Ovary (tissue), 7 donors: ENCODE measurements at regions not wholly inside any gene's neighbourhood (a gene's known extent, or its start where the extent isn't known, plus 50 kb on each side); places are given as distances from the start of the nearest gene placed in this dataset.

Experiments
- DNase-seq, 5 donors: peaks; one replicate each; pipeline ENCODE4 v3.0.0-alpha.2; 2019 to 2020
- H3K27ac ChIP-seq, 2 donors: fragments of 200-600 bp; one replicate each; pipeline versions ENCODE4 v1.5.1 to v1.8.0; 2019 to 2022
- H3K27me3 ChIP-seq: fragments of 200-600 bp; one replicate; pipeline ENCODE4 v1.8.0; 2022
- H3K36me3 ChIP-seq: fragments of 200-600 bp; sonication (generic); one replicate; pipeline ENCODE4 v1.5.1; 2019
- H3K4me1 ChIP-seq: one replicate; pipeline ENCODE4 v1.8.1; 2013; ENCODE audit warnings: mild to moderate bottlenecking, moderate library complexity; ENCODE audit not compliant: insufficient read depth
- H3K4me3 ChIP-seq: fragments of 200-600 bp; sonication (generic); one replicate; pipeline ENCODE4 v1.5.1; 2017
- H3K9me3 ChIP-seq, 2 donors: fragments of 200-600 bp in 1 of 2; sonication (generic) in 1 of 2; one replicate each; pipeline versions ENCODE4 v1.5.1 to v1.8.1; 2013 to 2019; ENCODE audit warnings: mild to moderate bottlenecking in 1 of 2, moderate library complexity in 1 of 2
- CTCF ChIP-seq, 3 donors: fragments of 450-650 bp in 2 of 3; fragments of 200-600 bp in 1 of 3; IDR thresholded peaks; one replicate each; pipeline versions ENCODE4 v1.5.1 to v1.8.0; 2016 to 2022; ENCODE audit warnings: antibody characterized with exemption in 3 of 3, mild to moderate bottlenecking in 1 of 3
- EP300 ChIP-seq: sonication (generic); formaldehyde crosslinking; IDR thresholded peaks from one replicate; pipeline ENCODE4 v1.6.1; 2017; ENCODE audit warnings: antibody characterized with exemption
- POLR2A ChIP-seq: fragments of 450-650 bp; IDR thresholded peaks from one replicate; pipeline ENCODE4 v1.6.1; 2017; ENCODE audit warnings: antibody characterized with exemption, mild to moderate bottlenecking, moderate library complexity
- WGBS, 3 donors: extraction: QIAGEN DNeasy Blood & Tissue Kit in 1 of 3; methylation state at CpG; one replicate each; pipeline versions ENCODE4 v1.1.5 to v1.1.7; 2013 to 2017; 5-methylcytosine and 5-hydroxymethylcytosine counted together
- intact Hi-C, 4 donors: fragments of 100-400 bp; cut with DNase I; formaldehyde crosslinking; loops; one replicate each; pipeline versions ENCODE4 v1.11.0 to v1.15.1; 2022 to 2023
- donor health status: DM: no; HTN: no; CAD: no; lungs with moderate emphysema.
- donor health status: DM: no; HTN: no; CAD: no.
- donor health status: Bipolar disorder and iron deficiency.
- donor health status: DM: no; HTN: no; CAD: no.
- donor health status: DM: yes; HTN: yes; CAD: no.

- Histone ChIP-seq H3K4me3 (no peak overlapping the region), H3K9me3 (no peaks in the 10 kb centered on the region), H3K4me1 (no peaks in the 10 kb centered on the region), H3K27me3 (no peaks in the 10 kb centered on the region), H3K36me3 (no peaks in the 10 kb centered on the region), H3K27ac (no peak overlapping the region)
- TF ChIP-seq EP300 = no peak
- DNase-seq = no peak
- intact Hi-C loops = no loop called here
- WGBS, 3 donors = 25 to 37% (median 29%) methylated on average over 2 of the region's 2 CpGs
These were observed 511.6 kb upstream of the PRKX start for GRCh38 chrX:4225086-4225485.

DNA sequence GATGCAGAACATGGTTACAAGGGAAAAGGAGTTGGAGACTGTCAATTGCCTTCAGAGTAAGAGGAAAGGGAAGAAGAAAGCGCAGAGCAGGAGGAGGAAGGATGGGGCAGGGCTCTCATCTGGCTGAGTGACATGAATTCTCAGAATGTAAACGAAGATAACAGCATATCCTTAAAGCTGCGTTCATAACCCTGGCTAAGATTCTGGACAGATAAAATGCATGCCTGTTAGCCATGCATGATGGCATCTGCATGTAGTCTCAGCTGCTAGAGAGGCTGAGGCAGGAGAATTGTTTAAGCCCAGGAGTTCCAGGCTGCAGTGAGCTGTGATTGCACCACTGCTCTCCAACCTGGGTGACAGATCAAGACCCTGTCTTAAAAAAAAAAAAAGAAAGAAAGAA is 493.5 kb upstream of the PRKX start:
- H3K9me3 ChIP-seq = no peaks in the 10 kb centered on the region
- no peak for DNase-seq
- H3K27me3 ChIP-seq = no peaks in the 10 kb centered on the region
- no peaks in the 10 kb centered on the region for H3K36me3 ChIP-seq
- TF ChIP-seq EP300 (no peak), CTCF (IDR thresholded peaks at IDR 0.05) (no peak), POLR2A (no peak)
- H3K4me1 ChIP-seq = no peaks in the 10 kb centered on the region
- intact Hi-C loops = no loop called here
- no peak overlapping the region for H3K4me3 ChIP-seq
- H3K27ac ChIP-seq = no peak overlapping the region
- 27 to 37% (median 31%) methylated on average over 3 of the region's 3 CpGs for WGBS, 3 donors

GRCh38 chrX:4197971-4198370 is 484.5 kb upstream of the PRKX start:
- Histone ChIP-seq H3K27me3 (no peaks in the 10 kb centered on the region), H3K36me3 (no peaks in the 10 kb centered on the region), H3K27ac (no peak overlapping the region), H3K9me3 (no peaks in the 10 kb centered on the region), H3K4me3 (no peak overlapping the region), H3K4me1 (no peaks in the 10 kb centered on the region)
- intact Hi-C loops = no loop called here
- WGBS, 3 donors = 85 to 91% (median 89%) methylated on average over 6 of the region's 6 CpGs
- TF ChIP-seq POLR2A (no peak), CTCF (IDR thresholded peaks at IDR 0.05) (no peak), EP300 (no peak)
- DNase-seq = no peak

GRCh38 chrX:4193500-4194155 is 480.2 kb upstream of the PRKX start:
- no peak overlapping the region for H3K27ac ChIP-seq
- H3K4me3 ChIP-seq = no peak overlapping the region
- no peak for TF ChIP-seq CTCF (IDR thresholded peaks at IDR 0.05)
- TF ChIP-seq POLR2A = no peak
- no peak for TF ChIP-seq EP300
- H3K27me3 ChIP-seq = no peaks in the 10 kb centered on the region
- H3K9me3 ChIP-seq = no peaks in the 10 kb centered on the region
- intact Hi-C loops = no loop called here
- DNase-seq = no peak
- H3K36me3 ChIP-seq = no peaks in the 10 kb centered on the region
- 80 to 92% (median 89%) methylated on average over 6 of the region's 6 CpGs for WGBS, 3 donors
- H3K4me1 ChIP-seq = no peaks in the 10 kb centered on the region

GRCh38 chrX:4186331-4186730 is 472.9 kb upstream of the PRKX start:
- Histone ChIP-seq H3K27ac (no peak overlapping the region), H3K4me1 (no peaks in the 10 kb centered on the region), H3K27me3 (no peaks in the 10 kb centered on the region), H3K9me3 (no peaks in the 10 kb centered on the region), H3K4me3 (no peak overlapping the region), H3K36me3 (no peaks in the 10 kb centered on the region)
- TF ChIP-seq POLR2A (no peak), EP300 (no peak)
- DNase-seq = no peak
- 44 to 72% (median 50%) methylated on average over 2 of the region's 2 CpGs for WGBS, 3 donors
- intact Hi-C loops = no loop called here
